ENCODE measurements at regions not wholly inside any gene's neighbourhood (a gene's known extent, or its start where the extent isn't known, plus 50 kb on each side); places are given as distances from the start of the nearest gene placed in this dataset.

DNA sequence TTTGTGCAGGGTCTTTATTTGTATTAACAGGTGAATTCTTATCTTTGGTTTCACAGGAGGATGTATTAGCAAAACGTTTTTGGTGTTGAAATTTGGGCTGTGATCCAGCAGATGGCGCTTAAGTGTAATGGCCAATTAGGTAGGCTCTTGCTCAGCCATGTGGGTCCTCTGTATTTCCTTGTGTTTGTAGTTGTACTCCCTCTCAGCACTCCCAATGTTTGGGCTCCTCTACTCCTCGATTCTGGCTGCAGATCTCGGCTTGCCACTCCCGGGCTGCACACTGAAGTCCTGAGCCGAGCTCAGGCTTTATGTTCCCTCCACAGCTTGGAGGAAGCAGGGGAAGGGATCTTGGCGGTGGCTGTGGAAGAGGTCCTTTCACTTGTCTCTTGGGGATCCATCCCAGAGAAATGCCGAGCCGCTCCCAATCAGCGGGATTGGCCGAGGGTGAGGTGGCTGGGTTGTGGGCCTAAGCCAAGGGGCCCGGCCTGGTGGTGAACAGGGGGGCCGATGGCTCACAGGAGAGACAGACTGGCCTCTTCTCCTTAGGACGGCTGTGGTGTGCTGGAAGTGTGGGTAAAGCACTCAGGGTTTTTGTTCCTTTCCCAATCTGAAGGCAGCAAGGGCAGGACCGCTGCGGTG lies 133.7 kb downstream of the AEBP2 start:
- DNase-seq (ENCODE audit: extremely low read depth, low read depth): peak; percentile 41

DNA sequence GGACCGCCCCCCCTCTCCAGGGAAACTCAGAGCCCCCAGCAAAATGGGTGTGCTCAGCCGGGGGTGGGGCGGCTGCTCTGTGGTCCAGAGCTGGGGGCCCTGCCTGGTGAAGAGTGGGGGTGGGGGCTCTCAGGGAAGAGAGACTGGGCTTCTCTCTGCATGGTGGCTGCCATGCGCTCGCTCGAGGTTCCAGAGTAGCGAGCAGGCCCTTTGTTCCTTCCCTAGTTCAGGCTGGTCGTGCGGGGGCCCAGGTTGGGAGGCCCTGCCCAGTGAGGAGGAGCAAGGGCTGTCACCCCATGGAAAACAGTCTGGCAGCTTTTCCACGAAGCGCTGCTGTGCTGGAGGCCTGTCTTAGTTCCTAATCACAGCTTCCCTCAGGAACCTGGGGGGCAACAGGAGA lies 134.6 kb downstream of the AEBP2 start:
- no peak for DNase-seq (ENCODE audit: extremely low read depth, low read depth)

DNA sequence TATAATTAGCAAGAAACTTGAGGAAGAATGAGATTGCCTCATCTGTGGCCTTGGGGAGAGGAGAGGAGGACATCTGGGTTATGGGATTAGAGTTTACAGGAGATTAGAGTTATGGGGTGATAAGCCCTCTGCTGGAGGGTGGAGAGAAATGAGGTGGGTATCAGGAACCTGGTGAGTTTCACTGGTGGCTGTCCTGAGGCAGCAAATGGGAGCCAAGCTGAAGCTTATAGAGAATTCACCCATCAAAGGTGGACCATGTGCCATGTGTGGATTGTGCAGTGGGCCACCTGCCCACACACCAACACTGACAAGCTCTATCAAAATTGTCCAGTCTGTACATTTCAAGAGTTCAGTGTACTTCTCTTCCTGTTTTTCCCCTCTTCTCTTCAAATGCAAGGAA lies 135.3 kb downstream of the AEBP2 start:
- DNase-seq (ENCODE audit: extremely low read depth, low read depth): no peak

DNA sequence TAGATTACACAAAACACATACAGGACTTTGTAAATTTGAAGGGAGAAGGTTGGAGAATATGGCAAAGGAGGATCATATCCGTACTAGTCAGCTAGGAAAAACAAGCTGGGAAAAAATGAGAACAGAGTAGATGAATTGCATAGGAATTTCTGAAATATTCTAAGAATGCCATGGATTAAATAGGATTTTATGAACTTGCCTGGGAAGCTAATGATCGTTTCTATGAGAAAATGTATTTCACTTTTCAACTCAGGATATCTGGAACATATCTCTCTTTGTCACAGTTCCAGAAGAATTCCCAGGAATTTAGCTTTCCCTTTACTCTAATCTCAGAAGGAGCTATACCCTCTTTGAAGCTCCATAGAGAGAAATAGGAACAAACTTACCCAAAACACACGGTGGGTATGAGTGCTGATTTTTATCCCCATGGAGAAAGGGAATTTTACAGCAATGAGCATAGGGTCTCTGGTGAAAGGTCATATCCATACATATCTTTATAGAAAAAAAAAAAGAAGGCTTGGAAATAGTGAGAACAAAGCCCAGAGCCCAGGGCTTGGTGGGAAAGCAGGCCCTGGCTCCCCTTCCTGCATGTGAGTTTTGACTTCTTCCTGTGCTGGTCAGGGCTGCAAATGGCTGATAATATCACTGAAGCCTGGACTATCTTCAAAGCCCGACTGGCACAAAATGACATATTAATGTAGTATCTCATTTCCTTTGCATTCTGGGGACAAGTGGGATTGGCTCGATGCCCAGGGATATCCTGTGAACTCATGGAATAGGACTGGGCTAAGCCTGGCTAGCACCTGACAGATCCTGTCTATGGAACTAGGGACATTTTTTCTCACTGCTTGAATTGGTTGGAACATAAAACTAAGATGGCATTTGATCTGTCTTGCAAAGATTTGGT lies 136.3 kb downstream of the AEBP2 start:
- no peak for DNase-seq (ENCODE audit: extremely low read depth, low read depth)

DNA sequence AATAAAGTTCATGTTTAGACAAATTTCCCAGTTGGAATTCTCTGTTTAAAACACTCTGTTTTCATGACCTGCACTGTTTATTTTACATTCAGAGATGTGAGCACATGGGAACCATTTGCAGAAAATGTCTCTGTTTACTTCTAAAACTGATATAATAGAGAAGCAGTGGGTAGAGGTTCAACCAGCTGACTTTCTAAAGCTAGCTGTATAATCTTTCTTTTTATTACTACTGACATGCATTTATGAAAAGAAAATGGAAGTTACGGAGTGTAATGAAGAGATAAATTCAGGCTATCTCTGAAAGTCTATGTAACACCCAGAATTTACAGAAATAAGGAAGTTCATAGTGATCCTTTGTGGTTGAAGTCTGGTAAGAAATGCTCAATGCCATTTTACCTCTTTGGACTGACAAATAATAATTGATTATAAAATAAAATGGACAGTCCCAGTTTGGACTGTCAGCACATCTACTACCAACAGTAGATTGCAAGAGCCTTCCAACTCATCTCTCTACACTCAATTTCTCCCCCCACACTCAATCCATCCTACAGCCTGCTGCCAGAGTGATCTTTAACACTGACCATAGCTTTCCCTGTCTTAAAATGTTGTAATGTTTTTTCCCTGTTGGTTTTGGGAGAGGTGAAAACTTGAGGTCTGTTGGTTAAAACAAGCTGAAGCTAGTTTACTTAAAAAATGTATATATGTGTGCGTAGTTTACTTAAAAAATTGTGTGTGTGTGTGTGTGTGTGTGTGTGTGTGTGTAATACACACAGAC lies 137.4 kb downstream of the AEBP2 start:
- DNase-seq (ENCODE audit: extremely low read depth, low read depth): no peak

DNA sequence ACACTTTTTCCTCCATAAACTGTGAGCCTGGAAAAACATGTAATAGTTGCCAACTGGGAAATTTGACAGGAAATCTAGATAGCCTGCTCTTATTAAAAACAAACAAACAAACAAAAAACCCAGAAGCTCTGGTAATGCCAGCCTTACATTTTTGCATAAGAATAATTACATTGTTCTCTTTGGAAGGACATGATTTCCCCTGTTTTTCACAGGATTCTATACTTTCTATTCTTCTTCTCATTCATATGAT lies 137.9 kb downstream of the AEBP2 start:
- DNase-seq (ENCODE audit: extremely low read depth, low read depth): no peak

DNA sequence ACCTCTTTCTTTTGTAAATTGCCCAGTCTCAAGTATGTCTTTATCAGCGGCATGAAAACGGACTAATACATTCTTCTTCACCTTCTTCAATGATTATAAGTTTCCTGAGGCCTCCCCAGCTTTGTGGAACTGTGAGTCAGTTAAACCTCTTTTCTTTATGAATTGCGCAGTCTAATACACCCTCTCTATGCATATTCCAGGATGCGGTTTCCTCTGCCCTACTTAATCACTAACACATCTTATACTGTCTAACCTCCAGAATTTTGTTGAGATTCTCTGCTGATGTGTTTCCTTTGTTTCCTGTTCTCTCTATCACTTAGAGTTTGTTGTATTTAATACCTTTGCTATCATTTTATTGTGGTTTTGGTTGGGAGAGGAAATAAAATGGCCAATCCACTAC lies 145.4 kb downstream of the AEBP2 start:
- no peak for DNase-seq (ENCODE audit: extremely low read depth, low read depth)

DNA sequence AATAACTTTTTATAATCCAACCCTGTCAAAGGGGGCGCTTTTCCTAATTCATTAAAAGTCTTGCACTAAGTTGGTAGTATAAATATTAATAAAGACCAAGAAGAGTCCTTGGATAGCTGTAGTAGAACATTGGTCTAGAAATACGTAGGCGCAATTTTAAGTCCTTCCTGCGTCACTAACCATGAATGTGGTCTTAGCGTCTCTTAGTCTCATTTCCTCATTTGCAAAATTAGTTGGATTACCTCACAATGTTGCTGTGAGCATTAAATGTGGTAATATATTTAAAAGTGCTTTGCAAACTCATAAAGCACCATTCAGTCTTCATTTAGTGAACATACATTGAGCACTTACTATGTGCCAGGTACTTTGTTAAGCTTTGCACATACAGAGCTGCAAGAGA lies 149.7 kb downstream of the AEBP2 start:
- no peak for DNase-seq (ENCODE audit: extremely low read depth, low read depth)

DNA sequence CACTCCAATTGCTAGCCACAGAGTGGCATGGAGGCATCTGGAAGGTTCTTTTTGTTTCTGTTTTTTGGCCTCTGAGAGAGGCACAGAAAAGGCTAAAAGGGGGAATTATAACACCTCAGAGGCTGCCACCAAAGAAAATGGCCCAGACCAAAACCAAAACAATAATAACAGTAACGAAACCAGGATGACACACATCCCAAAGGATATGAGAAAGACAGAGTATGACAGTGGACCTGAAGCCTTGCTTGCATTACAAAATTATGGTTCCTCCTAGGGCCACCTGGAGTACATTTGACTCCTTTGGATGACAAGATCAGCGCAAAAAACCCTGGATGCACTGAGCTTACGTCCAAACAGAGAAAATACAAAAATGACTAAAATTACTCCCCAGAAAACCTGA lies 152.7 kb downstream of the AEBP2 start:
- no peak for DNase-seq (ENCODE audit: extremely low read depth, low read depth)

DNA sequence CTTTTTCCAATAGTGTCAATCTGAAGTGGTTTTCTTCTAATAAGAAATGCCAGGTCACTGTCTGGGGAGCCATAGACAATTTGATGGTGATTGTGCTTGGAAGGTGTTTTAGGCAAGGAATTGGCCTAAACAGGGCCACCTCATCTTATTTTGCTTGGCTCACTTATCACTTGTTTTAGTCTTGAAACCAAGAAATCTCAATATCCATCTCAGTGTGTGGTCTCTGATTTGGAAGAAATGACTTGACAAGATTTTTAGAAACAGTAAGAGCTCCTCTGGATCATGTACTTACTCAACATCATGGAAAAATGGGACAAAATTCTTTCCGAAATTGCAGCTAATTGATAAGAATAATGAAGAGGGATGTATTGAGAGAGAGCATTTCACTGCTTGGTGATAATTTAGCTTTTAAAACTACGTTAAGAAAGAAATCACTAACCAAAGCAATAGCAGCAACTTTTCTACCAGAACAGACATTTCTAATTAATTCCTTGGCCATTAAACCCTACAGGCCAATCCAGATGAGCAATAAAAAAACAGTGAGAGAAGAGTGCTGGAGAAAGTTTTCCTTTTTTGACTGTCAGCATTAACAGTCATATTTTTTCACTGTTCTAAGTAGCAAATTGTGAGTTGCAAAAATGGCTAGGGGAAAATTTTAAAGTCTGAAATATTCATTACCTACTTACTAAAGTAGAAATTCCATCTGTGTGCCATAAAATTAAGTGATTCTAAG lies 157.3 kb downstream of the AEBP2 start:
- no peak for DNase-seq (ENCODE audit: extremely low read depth, low read depth)

DNA sequence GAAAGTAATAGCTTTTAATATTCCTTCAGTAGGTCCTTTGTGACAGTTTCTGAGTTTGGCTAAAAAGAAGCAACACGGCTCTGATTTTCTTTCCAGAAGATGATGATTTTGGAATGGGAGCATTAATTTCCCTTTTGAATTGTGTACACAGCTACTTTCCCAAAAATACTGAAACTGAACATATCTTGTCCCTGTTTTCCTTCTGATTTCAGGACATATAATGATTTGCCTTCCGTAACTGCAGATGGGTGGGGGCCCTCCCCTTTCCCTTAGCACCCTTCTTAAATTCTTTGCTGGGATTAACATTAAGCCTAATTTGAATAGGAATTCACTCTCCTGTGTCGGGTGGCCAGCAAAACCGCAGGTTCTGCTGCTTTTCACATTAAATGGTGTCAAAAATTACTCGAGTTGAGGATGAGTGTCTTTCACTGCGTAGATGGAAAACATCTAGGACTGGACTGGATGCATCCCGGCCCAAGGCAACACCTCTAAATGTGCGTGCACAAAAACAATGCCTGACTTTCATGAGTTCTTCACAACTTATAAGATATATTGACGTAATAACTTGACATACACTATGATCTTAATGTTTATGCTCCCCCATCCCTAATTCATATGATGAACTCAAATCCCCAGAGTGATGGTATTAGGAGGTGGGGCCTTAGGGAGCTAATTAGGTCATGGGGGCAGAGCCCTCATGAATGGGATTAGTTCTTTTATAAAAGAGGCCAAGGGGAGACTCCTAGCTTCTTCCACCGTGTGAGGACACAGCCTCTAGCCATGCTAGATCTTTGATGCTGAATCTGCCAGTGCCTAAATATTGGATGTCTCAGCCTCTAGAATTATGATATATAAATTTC lies 158.1 kb downstream of the AEBP2 start:
- no peak for DNase-seq (ENCODE audit: extremely low read depth, low read depth)

DNA sequence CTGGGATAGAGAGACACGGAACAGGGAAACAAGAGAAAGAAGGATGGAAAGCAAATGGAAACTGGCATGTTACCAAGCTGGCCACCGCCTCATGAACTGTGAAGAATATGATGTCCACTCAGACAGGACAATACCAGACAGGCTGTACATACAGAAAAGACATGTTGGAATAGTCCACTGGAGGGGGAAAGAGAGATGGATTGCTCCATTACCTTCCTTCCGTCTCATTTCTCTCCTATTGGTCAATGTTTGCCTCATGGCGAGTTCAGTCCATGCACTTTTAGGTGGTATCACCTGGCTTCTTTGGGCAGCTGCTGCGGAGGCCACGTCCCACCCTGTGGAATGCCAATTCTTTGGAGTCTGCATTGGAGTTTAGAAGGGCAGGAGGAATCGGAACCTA lies 166.4 kb downstream of the AEBP2 start:
- DNase-seq (ENCODE audit: extremely low read depth, low read depth): no peak

DNA sequence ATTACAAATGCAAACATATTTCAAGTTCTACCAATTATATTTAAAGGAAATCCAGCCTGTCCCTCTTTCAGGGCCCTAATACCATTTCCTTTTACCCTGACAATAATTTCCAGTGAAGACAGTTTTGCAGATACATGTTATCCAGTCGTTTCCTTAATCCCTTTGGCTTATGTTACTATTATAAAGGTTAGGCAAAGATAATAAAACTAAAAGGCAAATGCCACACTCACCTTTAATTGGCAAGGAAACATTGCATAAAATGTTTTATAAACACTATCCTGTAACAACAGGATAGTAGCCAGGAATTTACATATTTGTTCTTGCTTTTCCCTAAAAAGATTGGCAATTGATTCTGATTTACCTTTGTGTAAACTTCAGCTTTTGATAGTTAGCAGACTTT lies 168.7 kb downstream of the AEBP2 start:
- DNase-seq (ENCODE audit: extremely low read depth, low read depth): no peak

DNA sequence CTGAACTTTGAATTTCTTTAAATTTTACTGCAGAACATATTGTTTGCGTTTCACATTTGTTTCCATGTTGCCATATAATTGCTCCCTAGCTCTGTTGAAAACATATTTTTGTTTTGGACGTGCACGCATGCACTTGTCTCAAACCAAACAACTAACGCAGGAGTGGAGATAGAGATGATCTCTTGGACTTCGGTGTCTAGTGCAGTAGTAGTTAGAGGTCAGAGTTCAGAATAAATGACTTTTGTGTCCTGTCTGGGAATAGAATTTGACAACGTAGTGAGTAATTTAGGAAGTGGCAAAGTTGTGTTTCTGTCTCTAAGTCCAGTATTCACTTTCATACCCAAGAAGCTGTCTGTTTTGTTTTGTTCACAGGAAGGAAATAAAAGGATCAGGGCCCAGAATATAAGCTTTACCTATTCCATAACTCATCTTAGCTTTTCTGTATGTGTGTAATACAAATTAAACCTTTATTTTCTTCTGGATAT lies 173.8 kb downstream of the AEBP2 start:
- DNase-seq (ENCODE audit: extremely low read depth, low read depth): no peak

DNA sequence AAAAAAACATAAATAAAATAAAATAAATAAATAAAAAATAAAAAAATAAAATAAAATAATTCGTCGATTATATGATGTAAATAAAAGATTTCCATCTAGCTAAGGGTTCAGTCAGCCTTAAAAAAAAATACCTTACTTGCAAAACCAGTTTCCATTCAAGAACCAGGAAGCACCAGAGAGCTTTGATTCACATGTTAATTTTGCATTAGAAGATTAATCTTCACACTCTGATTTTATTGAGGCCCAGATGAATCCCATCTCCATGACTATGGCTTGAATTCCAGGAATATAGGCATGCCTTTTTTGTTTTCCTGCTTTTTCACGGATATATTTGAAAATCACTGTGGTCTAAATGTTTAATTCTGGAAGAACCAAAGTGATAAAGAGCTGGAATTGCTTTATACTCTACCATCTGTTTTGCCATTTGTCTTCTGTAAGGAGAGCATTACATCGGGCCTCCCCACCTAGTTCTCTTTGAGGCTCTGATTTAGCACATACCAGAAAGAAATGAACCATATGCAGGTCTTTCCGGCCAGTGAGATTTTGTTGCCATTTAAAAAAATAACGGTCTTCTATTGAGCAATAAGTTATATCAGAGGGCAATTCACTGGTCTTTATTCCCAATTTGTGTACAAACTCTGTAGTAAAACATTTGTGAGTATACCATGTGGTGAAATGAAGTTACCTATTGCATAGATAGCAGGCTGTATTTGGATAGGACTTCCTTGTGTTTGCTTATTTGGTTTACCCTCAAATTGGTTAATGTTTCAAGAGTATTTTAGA lies 175.5 kb downstream of the AEBP2 start:
- no peak for DNase-seq (ENCODE audit: extremely low read depth, low read depth)

DNA sequence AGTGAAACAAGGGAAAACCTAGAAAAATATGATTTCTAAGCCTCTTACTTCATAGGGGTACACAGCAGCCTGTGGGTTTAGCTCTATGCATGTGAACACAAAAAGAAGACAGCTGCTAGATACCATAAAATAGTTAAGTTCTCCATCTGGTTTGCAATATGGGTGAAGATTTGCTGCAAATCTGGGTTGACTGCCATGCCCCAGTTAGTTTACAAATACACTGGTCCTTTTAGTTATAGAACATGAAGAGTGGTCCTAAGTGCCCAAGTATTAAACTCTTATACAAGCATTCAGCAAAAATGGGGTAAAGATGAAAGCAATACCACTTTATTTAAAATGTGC lies 176.1 kb downstream of the AEBP2 start:
- DNase-seq (ENCODE audit: extremely low read depth, low read depth): no peak

DNA sequence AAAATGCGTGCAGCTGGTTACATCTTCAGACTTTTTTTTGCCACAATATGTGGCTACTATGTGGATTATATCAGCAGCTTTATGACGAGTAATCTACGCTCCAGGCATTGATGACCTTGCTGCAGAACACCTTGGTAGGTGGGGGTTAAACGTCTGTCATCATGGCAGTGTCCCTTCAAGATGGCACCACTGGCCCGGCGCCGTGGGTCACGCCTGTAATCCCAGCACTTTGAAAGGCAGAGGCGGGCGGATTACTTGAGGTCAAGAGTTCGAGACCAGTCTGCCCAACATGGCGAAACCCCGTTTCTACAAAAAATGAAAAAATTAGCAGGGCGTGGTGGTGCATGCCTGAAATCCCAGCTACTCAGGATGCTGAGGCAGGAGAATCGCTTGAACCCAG lies 177.5 kb downstream of the AEBP2 start:
- no peak for DNase-seq (ENCODE audit: extremely low read depth, low read depth)

DNA sequence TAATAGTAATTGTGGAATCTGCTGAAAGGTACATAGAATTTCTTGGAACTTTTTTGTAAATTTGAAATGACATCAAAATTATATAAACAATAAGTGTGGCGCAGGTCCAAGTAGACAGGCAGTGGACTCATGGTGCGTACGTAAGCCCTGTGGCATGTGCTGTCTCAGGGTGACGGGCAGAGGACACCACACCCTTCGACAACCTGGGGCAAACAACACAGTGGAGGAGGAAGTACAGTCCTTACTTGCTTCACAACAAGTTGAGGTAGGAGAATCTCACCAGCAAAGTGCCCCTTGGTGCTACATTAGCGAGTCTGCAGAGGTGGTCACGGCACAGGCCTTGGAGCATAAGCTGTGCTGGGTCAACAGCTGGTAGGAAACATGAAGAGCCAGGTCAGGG lies 180.9 kb downstream of the AEBP2 start:
- peak; percentile 78 for DNase-seq (ENCODE audit: extremely low read depth, low read depth)

DNA sequence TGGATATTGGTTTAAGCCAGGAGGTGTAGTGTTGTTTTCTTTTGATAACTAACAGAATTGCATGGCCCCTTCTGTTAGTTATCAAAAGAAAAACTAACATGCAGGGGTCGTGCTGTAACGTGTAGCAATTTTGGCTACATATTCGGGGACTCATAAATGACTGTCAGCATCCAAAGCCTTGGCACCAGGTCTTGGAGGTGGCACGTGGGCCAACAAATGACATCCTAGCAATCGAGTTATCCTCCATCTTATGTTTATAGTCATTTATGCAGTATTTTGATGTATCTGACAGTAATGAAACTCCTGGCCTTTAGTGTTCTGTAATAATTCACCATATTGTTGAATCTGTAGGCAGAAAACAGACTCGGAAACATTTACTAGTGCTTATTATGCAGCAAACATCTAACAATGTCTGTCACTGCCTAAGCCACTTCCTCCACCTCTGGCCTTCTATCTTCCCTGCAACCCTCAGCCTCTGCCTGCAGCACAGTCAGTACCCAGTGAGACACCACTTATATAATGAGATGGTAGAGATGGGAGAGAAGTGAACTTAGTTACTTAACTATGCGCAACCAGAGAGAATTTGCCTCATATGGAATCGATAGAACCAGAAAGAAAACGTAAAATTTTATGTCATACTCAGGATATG lies 184.6 kb downstream of the AEBP2 start:
- no peak for DNase-seq (ENCODE audit: extremely low read depth, low read depth)

All from NCI-H460 (cell line).